Stimulated activated CD4-positive, alpha-beta T cell treated with anti-CD3 and anti-CD28 coated beads, TNF-alpha, amount 100 ng/mL, for 1 hour (primary cell): ENCODE measurements at regions not wholly inside any gene's neighbourhood (a gene's known extent, or its start where the extent isn't known, plus 50 kb on each side); places are given as distances from the start of the nearest gene placed in this dataset.
"Not testable (repeated sequence)": the region's sequence is repeated elsewhere in the genome, so short reads cannot be mapped to it uniquely, and the experiment has no call there.

Source experiments
- DNase-seq, 3 donors: peaks; one replicate each; pipeline ENCODE4 v3.0.0-alpha.2; 2020; ENCODE audit warnings: low read depth in 3 of 3, low spot score in 1 of 3

GRCh38 chr3:194035406-194036138 lies 100.4 kb upstream of the HES1 start:
- no peak for DNase-seq

DNA sequence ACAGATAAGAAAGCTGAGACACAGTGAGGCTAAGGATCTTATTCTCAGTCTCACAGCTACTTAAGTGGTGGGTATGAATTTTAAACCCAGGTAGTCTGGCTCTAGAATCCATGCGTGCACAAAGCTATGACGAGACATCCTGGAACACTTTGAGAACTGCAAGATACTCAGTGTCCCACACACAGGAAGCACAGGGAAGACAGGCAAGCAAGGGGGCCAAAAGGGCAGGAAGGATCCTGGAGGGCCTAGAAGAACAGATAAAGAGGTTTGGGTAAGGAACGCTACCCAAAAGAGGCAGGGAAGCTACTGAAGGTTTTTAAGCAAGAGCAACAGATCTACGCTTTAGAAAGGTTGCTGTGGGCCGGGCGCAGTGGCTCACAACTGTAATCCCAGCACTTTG lies 99.1 kb upstream of the HES1 start:
- no peak for DNase-seq

GRCh38 chr3:194038346-194038745 lies 97.6 kb upstream of the HES1 start:
- DNase-seq: not testable (repeated sequence)

GRCh38 chr3:194038960-194039359 lies 97.0 kb upstream of the HES1 start:
- DNase-seq: no peak

GRCh38 chr3:194040516-194041273 lies 95.3 kb upstream of the HES1 start:
- no peak for DNase-seq

GRCh38 chr3:194042927-194043326 lies 93.0 kb upstream of the HES1 start:
- DNase-seq: no peak

DNA sequence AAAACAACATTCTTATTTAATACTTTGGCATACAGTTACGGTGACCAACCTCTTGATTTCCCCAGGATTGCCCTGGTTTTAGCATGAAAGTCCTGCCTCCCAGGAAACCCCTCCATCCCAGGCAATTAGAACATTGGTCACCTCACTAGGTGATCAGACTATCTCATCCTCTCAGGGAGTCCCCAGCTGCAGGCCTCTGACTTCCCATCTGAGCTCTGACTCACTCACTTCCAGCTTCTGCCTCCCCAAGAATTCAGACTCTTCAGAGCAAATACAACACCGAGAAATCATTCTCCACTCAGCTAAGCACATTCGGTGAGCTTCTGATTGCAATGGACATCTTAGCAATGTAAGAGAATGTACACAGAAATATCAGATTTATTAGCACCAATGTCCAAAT lies 92.4 kb upstream of the HES1 start:
- no peak for DNase-seq

DNA sequence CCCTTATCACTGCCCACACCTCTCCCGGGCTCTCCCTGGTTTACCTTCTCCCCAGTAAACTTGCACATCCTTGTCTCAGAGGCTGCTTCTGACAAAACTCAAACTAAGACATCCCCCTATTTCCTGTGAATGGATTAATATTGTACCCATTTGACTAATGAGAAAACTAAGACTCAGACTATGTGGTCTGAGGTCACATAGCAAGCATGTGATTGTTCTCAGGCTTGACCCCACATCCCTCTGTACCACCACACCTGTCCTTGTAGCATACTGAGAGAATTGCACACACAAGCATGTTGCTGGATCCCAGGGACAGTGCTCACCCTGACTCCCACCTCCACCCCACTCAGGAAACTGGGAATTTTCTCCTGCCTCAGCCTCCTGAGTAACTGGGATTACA lies 90.7 kb upstream of the HES1 start:
- no peak for DNase-seq

DNA sequence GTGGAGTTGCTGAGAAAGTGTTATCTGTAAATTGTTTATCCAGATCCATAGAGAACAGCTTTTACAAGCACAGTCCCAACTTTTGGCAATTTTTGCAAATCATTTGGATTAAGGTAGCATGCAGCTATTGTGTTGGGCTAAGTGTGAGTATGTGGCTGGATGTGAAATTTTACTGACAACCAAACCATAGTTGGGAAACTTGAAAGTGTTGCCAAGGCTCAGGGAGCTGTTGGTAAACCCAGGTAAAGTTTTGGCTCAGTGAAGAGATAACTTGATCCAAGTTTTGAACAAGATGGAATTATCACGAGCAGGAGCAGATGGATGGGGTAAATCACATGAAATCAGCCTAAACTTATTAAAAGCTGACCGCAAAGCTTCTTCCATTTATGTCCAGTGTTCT lies 90.0 kb upstream of the HES1 start:
- no peak for DNase-seq

DNA sequence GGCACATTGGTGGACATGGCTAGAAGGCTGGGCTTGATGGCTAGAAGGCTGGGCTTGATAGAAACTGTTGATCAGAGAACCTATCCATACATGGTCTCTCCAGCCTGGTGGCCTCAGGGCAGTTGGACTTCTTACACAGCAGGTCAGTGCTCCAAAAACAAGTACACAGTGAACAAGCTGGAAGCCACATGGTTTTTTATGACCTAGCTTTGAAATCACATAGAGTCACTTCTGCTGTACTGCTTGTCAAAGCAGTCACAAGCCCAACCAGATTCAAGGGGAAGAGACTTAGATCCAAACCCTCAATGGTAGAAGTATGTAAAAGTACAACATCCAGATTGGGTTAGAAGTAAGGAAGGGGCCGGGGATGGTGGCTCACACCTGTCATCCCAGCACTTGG lies 89.4 kb upstream of the HES1 start:
- DNase-seq: no peak

- no peak for DNase-seq
Measured at GRCh38 chr3:194046995-194047645, 88.8 kb upstream of the HES1 start.

DNA sequence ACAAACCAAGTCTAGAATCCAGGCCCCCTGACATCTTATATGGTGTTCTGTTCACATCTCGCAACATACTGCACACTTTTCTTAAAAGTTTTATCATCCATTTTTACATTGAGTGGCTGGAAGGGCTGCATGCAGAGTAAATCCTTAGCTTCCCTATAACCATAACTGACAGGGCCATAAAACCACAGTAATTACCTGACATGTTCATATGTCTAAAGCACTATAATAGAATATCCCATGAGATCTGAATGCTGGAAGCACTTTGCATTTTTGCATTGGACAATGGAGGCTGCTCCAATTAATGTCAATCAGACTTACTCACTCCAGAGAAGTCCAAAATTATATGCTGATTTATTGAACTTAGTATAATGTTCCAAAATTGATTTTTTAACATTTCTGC lies 86.6 kb upstream of the HES1 start:
- DNase-seq: no peak

DNA sequence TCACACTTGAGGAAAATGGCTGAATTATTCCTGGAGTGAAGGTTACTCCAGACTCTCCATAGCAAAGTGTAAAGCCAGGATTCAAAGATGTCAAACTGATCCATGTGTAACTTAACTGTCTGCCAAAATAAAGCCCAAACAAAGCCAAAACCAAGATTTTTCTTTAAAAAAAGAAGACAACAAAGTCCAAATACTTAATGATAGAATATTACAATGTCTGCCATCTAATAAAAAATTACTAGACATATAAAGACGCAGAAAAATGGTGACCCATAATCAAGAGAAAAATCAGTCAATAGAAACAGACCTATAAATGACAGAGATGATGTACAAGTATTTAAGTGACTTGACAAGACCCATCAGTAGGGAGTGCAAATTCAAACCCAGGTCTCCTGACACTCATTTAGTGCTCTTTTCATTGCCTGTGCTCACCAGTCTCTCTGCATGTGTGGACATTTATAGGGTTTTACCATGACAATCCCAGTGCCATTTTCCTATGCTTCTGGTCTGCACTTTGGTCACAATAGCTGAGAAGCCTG lies 85.1 kb upstream of the HES1 start:
- DNase-seq: no peak

DNA sequence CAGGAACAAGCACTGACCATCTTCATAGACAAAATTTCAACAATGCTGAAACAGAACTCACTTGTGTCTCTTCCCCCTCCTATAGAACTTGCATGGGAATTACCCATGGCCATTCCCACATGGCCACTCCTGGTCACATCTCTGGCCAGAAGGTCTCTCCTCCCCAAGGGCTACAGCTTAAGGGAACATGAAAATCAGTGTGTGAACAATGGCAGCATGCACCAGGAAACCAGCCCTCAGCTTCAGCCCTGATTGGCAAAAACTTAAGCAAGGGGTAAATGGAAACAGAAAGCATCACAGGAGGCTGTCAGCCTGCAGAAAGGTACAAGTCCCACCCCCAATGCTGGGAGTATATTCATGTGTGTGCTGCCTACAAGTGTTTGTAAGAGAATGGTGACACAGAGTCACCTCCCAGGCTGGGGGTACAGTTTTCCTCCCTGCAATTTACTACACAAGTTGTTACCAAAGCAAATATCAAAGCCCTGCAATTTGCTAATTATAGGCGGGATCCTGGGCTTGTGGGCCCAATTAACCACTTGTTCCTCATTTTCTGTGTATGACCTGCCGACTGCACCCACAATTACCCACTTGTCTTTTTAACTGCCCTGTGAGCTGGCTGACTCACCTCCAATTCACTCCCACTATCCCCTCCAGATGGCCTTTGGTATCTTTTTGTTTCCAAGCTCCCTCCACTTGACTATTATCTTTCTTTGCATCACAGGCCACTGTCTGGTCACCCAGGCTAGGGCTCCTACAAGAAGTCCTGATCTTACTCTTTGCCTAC lies 84.4 kb upstream of the HES1 start:
- DNase-seq: no peak

- DNase-seq: no peak
Measured at GRCh38 chr3:194053136-194053535, 82.8 kb upstream of the HES1 start.

GRCh38 chr3:194054016-194054415 lies 81.9 kb upstream of the HES1 start:
- no peak for DNase-seq

DNA sequence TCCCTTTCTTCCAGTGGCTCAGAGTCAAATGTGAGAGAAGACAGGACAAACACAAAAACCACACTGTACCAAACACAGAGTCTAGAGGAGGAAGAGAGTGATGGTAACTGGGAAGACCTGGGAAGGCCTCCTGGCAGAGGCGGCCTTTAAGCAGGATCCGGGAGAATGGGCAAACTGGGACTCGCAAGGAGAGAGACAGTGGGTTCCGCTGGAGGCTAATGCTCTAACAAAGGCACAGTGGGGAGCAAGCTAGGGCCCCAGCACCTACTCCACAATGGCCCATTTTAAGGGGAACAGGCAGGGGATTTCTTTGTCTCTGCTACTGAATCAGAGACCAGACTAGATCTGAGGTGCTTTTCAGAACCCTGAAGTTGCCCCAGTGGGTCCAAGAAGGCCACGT lies 81.4 kb upstream of the HES1 start:
- no peak for DNase-seq

DNA sequence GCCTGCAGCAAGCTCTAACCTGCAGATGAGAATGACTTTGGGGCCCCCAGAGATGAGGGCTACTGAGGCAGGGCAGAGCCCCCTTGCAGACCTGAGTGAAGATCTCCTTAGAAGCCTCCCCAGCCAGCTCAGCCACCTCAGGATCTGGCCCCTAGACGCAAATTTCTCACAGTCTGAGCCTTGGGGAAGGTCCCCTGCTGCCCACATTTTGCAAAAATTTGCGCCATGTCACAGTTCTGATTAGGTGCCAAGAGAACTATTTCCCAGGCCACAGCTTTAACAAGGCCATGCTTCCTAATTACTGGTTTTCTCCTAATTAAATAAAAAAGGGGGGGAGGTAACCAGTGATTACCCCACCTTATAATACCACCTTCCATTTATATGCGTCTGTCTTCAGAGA lies 81.0 kb upstream of the HES1 start:
- no peak for DNase-seq

DNA sequence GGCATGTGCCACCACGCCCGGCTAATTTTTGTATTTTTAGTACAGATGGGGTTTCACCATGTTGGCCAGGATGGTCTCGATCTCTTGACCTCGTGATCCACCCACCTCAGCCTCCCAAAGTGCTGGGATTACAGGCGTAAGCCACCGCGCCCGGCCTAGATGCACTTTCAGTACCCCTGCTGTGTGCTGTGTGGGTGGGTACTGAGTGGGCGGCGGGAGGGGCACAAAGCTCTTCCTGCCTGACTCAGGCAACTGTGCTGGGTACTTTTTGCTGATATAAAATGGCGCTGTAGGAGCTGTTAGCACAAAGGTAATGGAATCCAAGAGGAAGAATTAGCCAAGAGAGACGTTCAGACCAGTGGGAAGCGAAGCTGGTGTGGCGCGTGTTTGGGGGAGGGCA lies 79.6 kb upstream of the HES1 start:
- DNase-seq: not testable (repeated sequence)

- DNase-seq: no peak
Measured at GRCh38 chr3:194056731-194057415, 79.1 kb upstream of the HES1 start.
